CD1c-positive myeloid dendritic cell (primary cell): ENCODE measurements at regions not wholly inside any gene's neighbourhood (a gene's known extent, or its start where the extent isn't known, plus 50 kb on each side); places are given as distances from the start of the nearest gene placed in this dataset.
"Not testable (repeated sequence)": the region's sequence is repeated elsewhere in the genome, so short reads cannot be mapped to it uniquely, and the experiment has no call there.

Source experiments
- DNase-seq: peaks from one replicate; pipeline ENCODE4 v3.0.0-alpha.2; 2016; ENCODE audit errors: extremely low spot score

- DNase-seq: no peak
Observed at GRCh38 chr9:90458485-90458884, 184.1 kb downstream of the DIRAS2 start.

GRCh38 chr9:90459321-90459720 lies 183.3 kb downstream of the DIRAS2 start:
- no peak for DNase-seq

- no peak for DNase-seq
Observed at GRCh38 chr9:90460220-90460619, 182.4 kb downstream of the DIRAS2 start.

GRCh38 chr9:90464978-90465377 lies 177.6 kb downstream of the DIRAS2 start:
- no peak for DNase-seq

- no peak for DNase-seq
Observed at GRCh38 chr9:90466441-90466840, 176.2 kb downstream of the DIRAS2 start.

GRCh38 chr9:90469435-90469834 lies 173.2 kb downstream of the DIRAS2 start:
- DNase-seq: no peak

GRCh38 chr9:90469865-90470387 lies 172.7 kb downstream of the DIRAS2 start:
- no peak for DNase-seq

- no peak for DNase-seq
Observed at GRCh38 chr9:90476058-90476457, 166.6 kb downstream of the DIRAS2 start.

- DNase-seq: no peak
Observed at GRCh38 chr9:90477535-90477934, 165.1 kb downstream of the DIRAS2 start.

- no peak for DNase-seq
Observed at GRCh38 chr9:90478821-90479220, 163.8 kb downstream of the DIRAS2 start.

GRCh38 chr9:90485028-90485427 lies 157.6 kb downstream of the DIRAS2 start:
- DNase-seq: no peak

- no peak for DNase-seq
Observed at GRCh38 chr9:90489066-90489465, 153.6 kb downstream of the DIRAS2 start.

GRCh38 chr9:90499761-90500160 lies 142.9 kb downstream of the DIRAS2 start:
- DNase-seq: no peak

- no peak for DNase-seq
Observed at GRCh38 chr9:90502134-90502533, 140.5 kb downstream of the DIRAS2 start.

GRCh38 chr9:90504486-90504885 lies 138.1 kb downstream of the DIRAS2 start:
- no peak for DNase-seq

- no peak for DNase-seq
Observed at GRCh38 chr9:90505695-90506094, 136.9 kb downstream of the DIRAS2 start.

GRCh38 chr9:90506402-90506801 lies 136.2 kb downstream of the DIRAS2 start:
- DNase-seq: not testable (repeated sequence)

- DNase-seq: no peak
Observed at GRCh38 chr9:90507621-90508020, 135.0 kb downstream of the DIRAS2 start.

- DNase-seq: no peak
Observed at GRCh38 chr9:90508940-90509339, 133.7 kb downstream of the DIRAS2 start.

GRCh38 chr9:90511711-90512110 lies 130.9 kb downstream of the DIRAS2 start:
- DNase-seq: no peak

- DNase-seq: no peak
Observed at GRCh38 chr9:90514877-90515276, 127.7 kb downstream of the DIRAS2 start.

- DNase-seq: peak; percentile 65
Observed at GRCh38 chr9:90515510-90515909, 127.1 kb downstream of the DIRAS2 start.

- no peak for DNase-seq
Observed at GRCh38 chr9:90517103-90517502, 125.5 kb downstream of the DIRAS2 start.

GRCh38 chr9:90521811-90522570 lies 120.6 kb downstream of the DIRAS2 start:
- no peak for DNase-seq
